Muscle layer of colon (tissue), 2 donors: ENCODE measurements at regions not wholly inside any gene's neighbourhood (a gene's known extent, or its start where the extent isn't known, plus 50 kb on each side); places are given as distances from the start of the nearest gene placed in this dataset.
"Not testable (repeated sequence)": the region's sequence is repeated elsewhere in the genome, so short reads cannot be mapped to it uniquely, and the experiment has no call there.

ENCODE experiments used
- H3K27ac ChIP-seq: one replicate; pipeline ENCODE4 v1.7.0; 2013; ENCODE audit warnings: low read depth, mild to moderate bottlenecking, low read length, moderate library complexity
- H3K27me3 ChIP-seq, 2 donors: one replicate each; pipeline ENCODE4 v1.7.0; 2013; ENCODE audit warnings: low read length in 2 of 2, mild to moderate bottlenecking in 2 of 2; ENCODE audit not compliant: insufficient read depth in 2 of 2, control insufficient read depth in 1 of 2
- H3K36me3 ChIP-seq: one replicate; pipeline ENCODE4 v1.7.0; 2013; ENCODE audit warnings: mild to moderate bottlenecking, low read length; ENCODE audit not compliant: insufficient read depth
- H3K4me1 ChIP-seq: one replicate; pipeline ENCODE4 v1.7.0; 2013; ENCODE audit warnings: mild to moderate bottlenecking, low read length; ENCODE audit not compliant: insufficient read depth
- H3K4me3 ChIP-seq, 2 donors: one replicate each; pipeline ENCODE4 v1.7.0; 2013; ENCODE audit warnings: low read length in 2 of 2, low read depth in 1 of 2, mild to moderate bottlenecking in 1 of 2, moderate library complexity in 1 of 2
- H3K9ac ChIP-seq: one replicate; pipeline ENCODE4 v1.7.0; 2013; ENCODE audit warnings: low read length
- H3K9me3 ChIP-seq: one replicate; pipeline ENCODE4 v1.7.0; 2013; ENCODE audit warnings: mild to moderate bottlenecking, low read length
- donor health status: abdominal sarcoma.
- donor health status: Adenocarcinoma of cecum.

DNA sequence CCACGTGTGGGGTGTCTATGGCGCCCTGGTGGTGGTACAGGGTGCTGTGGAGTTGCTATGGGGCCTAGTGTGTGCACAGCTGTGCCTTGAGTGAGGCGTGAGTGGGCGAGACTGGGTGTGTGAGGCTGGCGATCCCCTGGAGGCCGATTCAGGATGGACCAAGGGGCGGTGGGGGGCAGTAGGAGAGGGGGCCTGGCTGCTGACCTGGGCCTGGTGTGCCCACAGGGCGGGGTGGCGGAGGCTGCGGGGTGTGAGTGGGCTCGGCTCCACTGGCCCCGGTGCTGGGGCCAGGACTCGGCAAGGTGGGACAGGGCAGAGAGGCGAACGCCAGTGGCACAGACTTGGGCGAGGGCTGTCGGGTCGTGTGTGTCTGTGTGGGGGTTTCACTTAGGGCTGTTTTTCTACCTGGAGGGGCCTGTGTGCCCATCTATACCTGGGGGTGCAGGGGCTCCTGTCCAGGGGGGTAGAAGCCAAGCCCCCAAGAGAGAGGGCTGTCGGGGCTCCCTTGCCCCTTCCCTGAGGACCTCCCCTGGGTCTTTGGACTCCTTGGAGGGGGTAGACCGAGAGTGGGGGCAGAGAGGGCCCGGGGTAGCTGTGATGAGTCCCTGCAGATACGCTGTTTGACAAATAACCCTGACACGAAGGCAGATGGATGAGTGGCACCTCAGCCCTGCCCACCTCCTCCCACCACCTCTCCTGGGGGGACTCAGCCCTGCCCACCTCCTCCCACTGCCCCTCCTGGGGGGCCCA is 194.6 kb downstream of the TMEM121 start:
- H3K9ac ChIP-seq, H3K4me3 ChIP-seq, H3K4me1 ChIP-seq, H3K9me3 ChIP-seq, H3K36me3 ChIP-seq, H3K27ac ChIP-seq, H3K27me3 ChIP-seq: not testable (repeated sequence)

DNA sequence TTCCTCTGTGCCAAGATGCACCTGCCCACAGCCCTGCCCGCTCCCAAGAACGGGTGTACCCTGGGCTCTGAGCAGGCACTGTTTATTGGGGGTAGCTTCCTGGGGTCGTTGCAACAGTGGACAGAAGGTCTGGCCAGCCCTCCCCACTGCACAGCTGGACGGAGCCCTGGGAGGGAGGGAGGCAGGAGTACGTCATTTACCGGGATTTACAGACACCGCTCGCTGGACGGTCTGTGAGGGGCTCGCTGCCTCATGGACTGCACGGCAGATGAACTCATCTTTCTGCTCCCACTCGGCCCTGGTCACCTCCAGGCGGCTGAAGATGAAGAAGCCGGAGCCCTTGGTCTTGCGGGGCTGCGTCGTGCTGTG is 195.2 kb downstream of the TMEM121 start:
- not testable (repeated sequence) for H3K4me3 ChIP-seq

DNA sequence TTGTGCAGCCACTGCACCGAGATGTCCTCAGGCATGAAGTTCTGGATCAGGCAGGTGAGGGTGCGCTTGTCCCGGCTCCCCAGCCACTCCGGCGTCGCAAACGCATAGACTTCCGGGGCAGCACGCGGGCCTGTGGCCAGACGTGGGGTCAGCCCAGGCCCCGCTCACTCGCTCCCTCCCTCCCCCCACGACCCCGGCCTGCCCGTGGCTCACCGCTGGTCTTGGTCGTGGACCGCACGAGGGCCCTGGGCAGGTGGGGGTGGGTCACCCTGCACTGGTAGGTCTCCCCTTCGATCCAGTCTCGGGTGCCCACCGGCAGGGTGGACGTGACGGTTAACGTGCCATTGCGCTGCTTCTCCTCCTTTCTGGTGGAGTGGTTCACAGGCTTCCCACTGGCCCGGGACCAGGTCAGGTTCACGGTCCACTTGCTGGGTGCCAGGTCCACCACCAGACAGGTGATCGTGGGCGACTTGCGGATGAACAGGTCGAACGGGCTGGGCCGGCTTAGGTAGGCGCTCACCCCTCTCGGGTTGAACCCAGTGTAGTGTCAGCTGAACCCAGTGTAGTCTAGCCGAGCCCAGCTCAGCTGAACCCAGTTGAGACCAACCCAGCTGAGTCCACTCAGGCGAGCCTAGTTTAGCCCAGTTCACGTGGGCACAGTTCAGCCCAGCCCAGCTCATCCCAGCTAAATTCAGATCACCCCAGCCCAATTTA is 195.8 kb downstream of the TMEM121 start:
- not testable (repeated sequence) for H3K27me3 ChIP-seq, H3K9ac ChIP-seq, H3K27ac ChIP-seq, H3K4me1 ChIP-seq, H3K36me3 ChIP-seq, H3K9me3 ChIP-seq, H3K4me3 ChIP-seq

More for the DNA sequence above, 195.2 kb downstream of the TMEM121 start:
- H3K36me3 ChIP-seq, H3K4me1 ChIP-seq, H3K27ac ChIP-seq, H3K27me3 ChIP-seq, H3K9ac ChIP-seq, H3K9me3 ChIP-seq: not testable (repeated sequence)

DNA sequence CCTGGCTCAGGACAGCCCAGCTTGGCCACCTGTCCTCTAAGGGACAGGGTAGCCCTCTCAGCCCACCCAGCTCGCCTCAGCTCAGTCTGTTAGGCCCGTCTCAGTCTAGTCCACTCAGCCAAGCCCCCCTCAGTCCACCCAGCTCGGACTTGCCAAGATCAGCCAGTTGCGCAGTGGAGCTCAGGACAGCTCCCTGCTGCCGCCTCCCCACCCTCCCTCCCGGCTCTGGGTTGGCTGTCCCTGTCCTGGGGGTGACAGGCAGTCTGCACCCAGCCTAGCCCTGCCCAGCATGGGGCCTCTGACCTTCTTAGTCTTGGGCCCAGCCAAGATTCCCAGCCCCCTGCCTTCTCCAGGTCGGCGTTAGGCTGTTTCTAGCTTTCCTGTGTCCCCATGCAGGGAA is 196.9 kb downstream of the TMEM121 start:
- not testable (repeated sequence) for H3K27ac ChIP-seq, H3K9ac ChIP-seq, H3K9me3 ChIP-seq, H3K27me3 ChIP-seq, H3K4me3 ChIP-seq, H3K4me1 ChIP-seq, H3K36me3 ChIP-seq

DNA sequence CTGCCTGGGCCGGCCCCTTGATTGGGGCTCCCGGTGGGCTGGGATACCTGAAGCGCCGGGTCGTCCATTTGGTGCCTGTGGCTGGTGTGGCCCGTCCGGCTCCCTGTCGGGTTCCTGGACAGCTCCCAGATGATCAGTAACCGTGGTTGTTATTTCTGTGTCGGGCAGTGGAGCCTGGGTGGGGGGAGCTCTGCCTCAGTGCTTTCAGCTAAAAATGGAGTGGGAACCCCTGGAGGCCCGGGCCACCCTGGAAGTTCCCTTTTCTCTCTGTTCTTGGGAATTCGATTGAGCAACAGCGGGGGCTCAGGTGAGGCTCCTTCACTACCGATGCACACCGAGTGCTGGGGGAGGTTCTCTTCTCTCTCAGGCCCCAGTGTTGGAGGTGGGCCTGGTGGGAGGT is 197.4 kb downstream of the TMEM121 start:
- not testable (repeated sequence) for H3K36me3 ChIP-seq, H3K4me3 ChIP-seq, H3K27ac ChIP-seq, H3K9me3 ChIP-seq, H3K4me1 ChIP-seq, H3K27me3 ChIP-seq, H3K9ac ChIP-seq

DNA sequence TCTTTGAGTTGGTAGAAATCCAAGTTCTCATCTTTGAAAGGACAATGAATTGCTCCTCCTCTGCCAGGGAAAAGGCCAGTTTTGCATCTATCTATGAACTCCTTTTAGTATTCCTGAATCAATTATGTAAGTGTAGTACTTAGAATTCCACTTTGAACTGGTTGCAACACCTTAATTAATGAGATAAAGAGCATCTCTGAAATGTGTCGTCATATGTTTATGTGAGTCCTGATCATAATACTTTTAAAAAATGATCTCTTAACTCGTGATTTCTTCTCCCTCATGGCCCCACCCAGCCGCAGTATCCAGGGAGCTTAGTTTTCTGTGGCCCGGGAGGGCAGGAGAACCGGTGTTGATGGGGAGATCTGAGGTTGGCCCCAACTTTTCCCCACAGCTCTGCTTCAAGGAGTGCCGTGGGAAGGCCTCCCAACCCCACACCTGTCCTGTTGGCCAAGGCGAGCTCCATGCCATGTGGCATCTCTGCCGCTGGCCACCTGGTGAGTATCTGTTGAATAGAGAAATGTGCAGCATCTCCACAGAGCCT is 203.5 kb downstream of the TMEM121 start:
- H3K4me1 ChIP-seq, H3K4me3 ChIP-seq, H3K27ac ChIP-seq, H3K36me3 ChIP-seq, H3K9ac ChIP-seq, H3K9me3 ChIP-seq, H3K27me3 ChIP-seq: not testable (repeated sequence)

DNA sequence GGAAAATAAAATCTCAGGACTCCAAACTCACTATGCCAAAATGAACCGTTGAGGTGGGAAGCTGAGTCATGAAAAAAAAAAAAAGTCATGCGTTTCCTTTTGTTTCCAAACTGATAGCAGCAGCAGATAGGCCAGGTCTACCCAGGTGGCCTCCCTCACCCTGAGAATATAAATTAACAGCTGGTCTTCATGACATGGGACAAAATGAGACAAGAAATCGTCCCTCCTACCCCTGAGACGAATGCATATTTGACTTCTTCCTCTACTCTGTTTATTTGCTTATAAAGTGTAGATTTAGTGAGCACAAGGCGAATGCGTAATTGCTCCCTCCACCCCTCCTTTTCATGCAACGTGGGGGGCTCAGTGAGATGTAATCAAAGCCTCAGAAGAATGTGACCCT is 204.3 kb downstream of the TMEM121 start:
- not testable (repeated sequence) for H3K9ac ChIP-seq, H3K9me3 ChIP-seq, H3K4me3 ChIP-seq, H3K27me3 ChIP-seq, H3K27ac ChIP-seq, H3K4me1 ChIP-seq, H3K36me3 ChIP-seq

DNA sequence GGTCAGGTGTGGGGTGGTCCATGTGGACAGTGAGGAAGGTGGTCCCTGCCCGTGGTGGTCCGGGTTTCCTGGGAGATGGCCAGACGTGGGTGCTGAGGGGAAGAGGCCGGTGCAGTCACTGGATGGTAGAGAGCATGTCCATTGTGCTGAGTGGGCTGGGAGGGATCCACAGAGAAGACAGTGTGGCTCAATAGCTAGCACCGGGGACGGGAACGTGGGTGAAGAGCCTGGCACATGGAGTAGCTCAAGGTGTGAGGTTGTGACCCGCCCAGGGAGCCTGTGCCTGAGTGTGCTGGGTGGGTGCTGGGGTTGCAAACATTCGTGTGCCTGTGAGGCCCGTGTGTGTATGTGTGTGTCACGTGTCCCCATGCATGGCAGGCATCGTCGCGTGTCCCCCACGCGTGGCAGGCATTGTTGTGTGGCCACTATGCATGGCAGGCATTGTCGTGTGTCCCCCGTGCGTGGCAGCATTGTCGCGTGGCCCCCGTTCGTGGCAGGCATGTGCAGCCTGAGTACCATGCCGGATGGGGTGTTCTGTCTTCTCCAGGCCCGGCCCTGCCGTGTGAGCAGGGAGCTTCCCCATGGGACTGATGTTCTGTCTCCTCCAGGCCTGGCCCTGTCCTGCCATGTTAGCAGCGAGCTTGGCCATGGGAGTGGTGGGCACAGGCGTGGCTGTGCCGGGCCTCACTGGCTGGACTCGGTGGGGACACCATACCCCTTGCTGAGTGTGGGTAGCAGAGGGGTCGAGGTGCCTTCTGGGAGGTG is 205.0 kb downstream of the TMEM121 start:
- not testable (repeated sequence) for H3K4me3 ChIP-seq, H3K9ac ChIP-seq, H3K4me1 ChIP-seq, H3K27me3 ChIP-seq, H3K9me3 ChIP-seq, H3K36me3 ChIP-seq, H3K27ac ChIP-seq

DNA sequence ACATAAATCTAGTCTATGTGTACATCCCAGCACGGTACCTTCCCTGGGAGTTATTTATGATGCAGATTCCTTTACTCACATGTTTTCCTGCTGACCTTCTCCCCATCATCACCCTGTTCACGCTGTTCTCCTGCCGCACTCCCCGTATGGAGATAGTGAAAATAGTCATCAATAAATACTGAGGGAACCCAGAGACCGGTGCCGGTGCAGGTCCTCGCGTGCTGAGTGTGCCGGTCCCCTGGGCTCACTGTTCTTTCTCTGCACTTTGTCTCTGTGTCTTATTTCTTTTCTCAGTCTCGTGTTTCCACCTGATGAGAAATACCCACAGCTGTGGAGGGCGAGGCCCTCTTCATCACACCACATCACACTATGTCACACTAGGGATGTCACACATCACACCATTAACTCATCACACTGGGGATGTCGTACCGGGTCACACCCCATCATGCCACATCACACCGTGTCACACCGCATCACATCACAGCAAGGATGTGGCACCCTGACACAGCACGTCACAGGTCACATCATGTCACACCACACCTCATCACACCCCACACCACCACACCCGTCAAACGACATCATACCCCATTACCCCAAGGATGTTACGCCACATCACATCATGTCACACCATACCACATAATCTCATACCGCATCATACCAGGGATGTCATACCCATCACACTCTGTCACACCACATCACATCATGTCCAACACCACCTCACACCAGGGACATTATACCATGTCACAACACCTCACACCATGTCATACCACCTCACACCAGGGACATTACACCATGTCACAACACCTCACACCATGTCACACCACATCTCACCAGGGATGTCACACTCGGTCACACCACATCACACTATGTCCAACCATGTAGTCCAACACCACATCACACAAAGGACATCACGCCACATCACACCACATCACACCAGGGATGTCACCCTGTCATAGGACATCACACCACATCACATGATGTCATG is 207.0 kb downstream of the TMEM121 start:
- Histone ChIP-seq H3K36me3 (no peaks in the 10 kb centered on the region), H3K9me3 (no peaks in the 10 kb centered on the region), H3K27me3 (no peaks in the 10 kb centered on the region), H3K9ac (no peak overlapping the region), H3K4me1 (no peaks in the 10 kb centered on the region), H3K27ac (no peak overlapping the region), H3K4me3 (no peak overlapping the region)

DNA sequence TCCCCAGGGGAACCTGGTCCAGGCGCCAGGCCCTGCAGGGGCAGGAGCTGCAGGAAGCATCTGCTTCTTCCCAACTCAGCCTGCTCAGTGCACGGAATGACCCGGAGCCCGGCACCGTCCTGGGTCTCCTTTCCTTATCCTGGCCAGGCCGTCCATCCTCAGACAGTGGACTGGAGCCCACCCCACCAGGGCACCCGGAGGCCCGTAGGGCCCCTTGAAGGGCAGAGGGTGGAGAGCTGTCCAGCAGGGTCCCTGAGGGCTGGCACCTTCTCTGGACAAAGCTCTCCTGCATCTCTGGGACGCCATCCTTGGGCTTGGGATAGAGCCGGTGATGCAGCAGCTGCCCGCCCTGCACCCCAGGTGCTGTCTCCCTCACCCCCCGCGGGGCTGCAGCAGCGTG is 207.9 kb downstream of the TMEM121 start:
- not testable (repeated sequence) for H3K27ac ChIP-seq, H3K27me3 ChIP-seq, H3K9me3 ChIP-seq, H3K36me3 ChIP-seq, H3K9ac ChIP-seq, H3K4me3 ChIP-seq, H3K4me1 ChIP-seq

DNA sequence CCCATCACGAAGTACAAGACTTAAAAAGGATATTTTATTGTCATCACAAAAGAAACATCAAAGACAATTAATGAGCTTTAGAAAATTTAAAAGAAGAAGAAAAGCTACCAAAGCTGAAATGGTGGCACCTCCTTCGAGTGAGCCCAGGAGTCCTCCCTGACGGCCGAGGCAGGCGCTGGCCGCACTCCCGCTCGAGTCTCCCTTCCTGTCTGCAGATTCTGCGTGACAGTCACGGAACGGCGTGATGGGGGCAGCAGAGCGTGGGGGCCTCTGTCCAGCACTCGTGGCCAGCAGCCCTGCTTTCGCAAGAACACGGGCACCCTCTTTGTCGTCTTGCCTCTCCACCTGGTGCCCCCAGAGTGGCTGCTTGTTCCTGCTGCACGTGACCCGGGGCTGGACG is 209.9 kb downstream of the TMEM121 start:
- not testable (repeated sequence) for H3K36me3 ChIP-seq, H3K27ac ChIP-seq, H3K9ac ChIP-seq, H3K4me1 ChIP-seq, H3K27me3 ChIP-seq, H3K9me3 ChIP-seq, H3K4me3 ChIP-seq
